C4-2B (cell line): ENCODE measurements at regions not wholly inside any gene's neighbourhood (a gene's known extent, or its start where the extent isn't known, plus 50 kb on each side); places are given as distances from the start of the nearest gene placed in this dataset.

Source experiments
- ZFX ChIP-seq: fragments of 450-650 bp; IDR thresholded peaks from 2 replicates; pipeline ENCODE4 v1.6.1; 2017
- TF ChIP-seq, protein P1 (sequence below): fragments of 450-650 bp; conservative IDR thresholded peaks from 2 replicates; pipeline ENCODE4 v1.5.1; 2017; ENCODE audit warnings: mild to moderate bottlenecking

DNA sequence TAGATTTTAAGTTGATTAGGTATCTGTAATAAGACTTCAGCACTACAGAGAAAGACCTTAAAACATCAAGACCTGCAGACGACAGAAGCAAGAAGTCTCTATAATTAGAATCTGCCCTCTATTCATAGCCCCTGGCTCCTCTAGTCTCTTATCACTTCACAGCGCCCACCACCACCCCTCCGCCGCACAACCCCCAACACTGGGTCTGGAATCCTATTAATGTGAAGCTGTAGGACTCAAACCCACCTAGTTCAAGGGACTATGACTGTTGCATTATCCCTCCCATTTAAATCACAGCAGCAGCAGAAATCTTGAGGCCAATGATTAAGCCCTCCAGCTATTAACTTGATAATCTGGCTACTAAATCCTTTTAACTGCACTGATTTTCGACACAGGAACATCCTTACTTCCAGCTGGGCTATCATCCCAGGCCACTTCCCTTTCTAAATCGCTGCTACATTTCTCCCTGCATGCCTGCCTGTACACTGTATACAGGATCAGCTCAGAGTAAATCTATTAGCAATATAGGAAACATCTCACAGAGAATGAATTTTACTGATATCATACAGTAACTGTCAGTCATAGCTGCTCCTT lies 159.5 kb upstream of the GRAMD2B start:
- TF ChIP-seq, protein P1, sequence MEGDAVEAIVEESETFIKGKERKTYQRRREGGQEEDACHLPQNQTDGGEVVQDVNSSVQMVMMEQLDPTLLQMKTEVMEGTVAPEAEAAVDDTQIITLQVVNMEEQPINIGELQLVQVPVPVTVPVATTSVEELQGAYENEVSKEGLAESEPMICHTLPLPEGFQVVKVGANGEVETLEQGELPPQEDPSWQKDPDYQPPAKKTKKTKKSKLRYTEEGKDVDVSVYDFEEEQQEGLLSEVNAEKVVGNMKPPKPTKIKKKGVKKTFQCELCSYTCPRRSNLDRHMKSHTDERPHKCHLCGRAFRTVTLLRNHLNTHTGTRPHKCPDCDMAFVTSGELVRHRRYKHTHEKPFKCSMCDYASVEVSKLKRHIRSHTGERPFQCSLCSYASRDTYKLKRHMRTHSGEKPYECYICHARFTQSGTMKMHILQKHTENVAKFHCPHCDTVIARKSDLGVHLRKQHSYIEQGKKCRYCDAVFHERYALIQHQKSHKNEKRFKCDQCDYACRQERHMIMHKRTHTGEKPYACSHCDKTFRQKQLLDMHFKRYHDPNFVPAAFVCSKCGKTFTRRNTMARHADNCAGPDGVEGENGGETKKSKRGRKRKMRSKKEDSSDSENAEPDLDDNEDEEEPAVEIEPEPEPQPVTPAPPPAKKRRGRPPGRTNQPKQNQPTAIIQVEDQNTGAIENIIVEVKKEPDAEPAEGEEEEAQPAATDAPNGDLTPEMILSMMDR: no peak
- TF ChIP-seq ZFX: no peak
